ENCODE measurements at regions not wholly inside any gene's neighbourhood (a gene's known extent, or its start where the extent isn't known, plus 50 kb on each side); places are given as distances from the start of the nearest gene placed in this dataset.

- Histone ChIP-seq H3K36me3 (ENCODE audit: low read depth, missing control alignments) (no peaks in the 10 kb centered on the region), H3K27ac (no peak overlapping the region), H3K4me3 (no peak overlapping the region), H3K4me1 (peaks cover 15% of the 10 kb centered on the region), H3K27me3 (no peaks in the 10 kb centered on the region), H3K9me3 (no peaks in the 10 kb centered on the region)
- TF ChIP-seq, protein P1, sequence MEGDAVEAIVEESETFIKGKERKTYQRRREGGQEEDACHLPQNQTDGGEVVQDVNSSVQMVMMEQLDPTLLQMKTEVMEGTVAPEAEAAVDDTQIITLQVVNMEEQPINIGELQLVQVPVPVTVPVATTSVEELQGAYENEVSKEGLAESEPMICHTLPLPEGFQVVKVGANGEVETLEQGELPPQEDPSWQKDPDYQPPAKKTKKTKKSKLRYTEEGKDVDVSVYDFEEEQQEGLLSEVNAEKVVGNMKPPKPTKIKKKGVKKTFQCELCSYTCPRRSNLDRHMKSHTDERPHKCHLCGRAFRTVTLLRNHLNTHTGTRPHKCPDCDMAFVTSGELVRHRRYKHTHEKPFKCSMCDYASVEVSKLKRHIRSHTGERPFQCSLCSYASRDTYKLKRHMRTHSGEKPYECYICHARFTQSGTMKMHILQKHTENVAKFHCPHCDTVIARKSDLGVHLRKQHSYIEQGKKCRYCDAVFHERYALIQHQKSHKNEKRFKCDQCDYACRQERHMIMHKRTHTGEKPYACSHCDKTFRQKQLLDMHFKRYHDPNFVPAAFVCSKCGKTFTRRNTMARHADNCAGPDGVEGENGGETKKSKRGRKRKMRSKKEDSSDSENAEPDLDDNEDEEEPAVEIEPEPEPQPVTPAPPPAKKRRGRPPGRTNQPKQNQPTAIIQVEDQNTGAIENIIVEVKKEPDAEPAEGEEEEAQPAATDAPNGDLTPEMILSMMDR (IDR thresholded peaks at IDR 0.05) = no peak
- TF ChIP-seq POLR2A (IDR thresholded peaks at IDR 0.05) = no peak
- WGBS, 2 donors = 64 to 73% methylated on average over 2 of the region's 2 CpGs
- no peak for DNase-seq
- intact Hi-C loops (cut with DNase I; ENCODE audit: low total_unique reads) = no loop called here
Measured at GRCh38 chr2:21257621-21258020, 133.9 kb downstream of the TDRD15 start.

DNA sequence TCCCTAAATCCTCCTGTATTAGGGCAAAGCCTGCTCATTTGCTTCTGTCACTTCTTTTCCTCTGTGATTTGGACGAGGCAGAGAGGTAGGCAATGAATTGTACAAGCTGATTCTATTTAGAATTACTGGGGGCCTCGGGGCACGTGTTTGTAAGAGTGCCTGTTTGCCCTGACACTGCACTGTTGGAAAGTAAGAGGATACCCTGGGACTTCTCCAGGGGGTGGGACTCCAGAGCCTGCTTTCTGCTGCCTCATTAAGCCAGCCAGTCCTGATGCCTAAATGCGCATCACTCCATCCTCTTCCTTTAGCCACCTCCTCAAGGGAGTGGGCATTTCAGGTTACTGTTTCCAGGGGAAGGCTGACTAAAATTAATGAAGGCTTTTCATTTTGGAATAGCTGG lies 134.3 kb downstream of the TDRD15 start:
- TF ChIP-seq, protein P1 (IDR thresholded peaks at IDR 0.05) = no peak
- TF ChIP-seq POLR2A (IDR thresholded peaks at IDR 0.05) = no peak
- H3K36me3 ChIP-seq (ENCODE audit: low read depth, missing control alignments) = no peaks in the 10 kb centered on the region
- no peak overlapping the region for H3K4me3 ChIP-seq
- 70 to 78% methylated on average over 4 of the region's 4 CpGs for WGBS, 2 donors
- no peaks in the 10 kb centered on the region for H3K27me3 ChIP-seq
- H3K4me1 ChIP-seq = peaks cover 17% of the 10 kb centered on the region
- intact Hi-C loops (cut with DNase I; ENCODE audit: low total_unique reads) = no loop called here
- DNase-seq = no peak
- H3K27ac ChIP-seq = no peak overlapping the region
- no peaks in the 10 kb centered on the region for H3K9me3 ChIP-seq

- no peak overlapping the region for H3K27ac ChIP-seq
- peaks cover 24% of the 10 kb centered on the region for H3K4me1 ChIP-seq
- intact Hi-C loops (cut with DNase I; ENCODE audit: low total_unique reads) = no loop called here
- 84 to 92% methylated on average over 3 of the region's 3 CpGs for WGBS, 2 donors
- H3K27me3 ChIP-seq = no peaks in the 10 kb centered on the region
- TF ChIP-seq POLR2A (IDR thresholded peaks at IDR 0.05) = no peak
- no peaks in the 10 kb centered on the region for H3K36me3 ChIP-seq (ENCODE audit: low read depth, missing control alignments)
- no peaks in the 10 kb centered on the region for H3K9me3 ChIP-seq
- H3K4me3 ChIP-seq = no peak overlapping the region
- DNase-seq = no peak
Measured at GRCh38 chr2:21260311-21260710, 136.5 kb downstream of the TDRD15 start.

DNA sequence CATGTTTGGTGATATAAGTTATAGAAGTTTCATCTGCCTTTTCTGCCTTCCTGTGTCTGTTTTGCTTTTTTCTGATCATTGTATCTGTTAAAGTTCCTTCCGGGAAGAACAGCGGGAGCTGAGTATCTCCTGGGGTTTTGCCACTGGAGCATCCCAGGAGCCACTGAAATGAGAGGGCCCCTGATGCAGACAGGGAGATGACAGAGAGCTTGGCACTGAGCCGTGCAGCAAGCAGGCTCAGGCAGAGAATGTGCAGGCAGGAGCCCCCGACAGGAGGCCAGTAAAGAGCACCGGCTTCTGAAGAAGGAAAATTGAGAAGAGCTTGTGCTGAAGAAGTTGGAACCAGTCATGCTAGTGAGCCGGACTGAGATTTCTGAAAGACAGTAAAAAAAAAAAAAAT lies 137.8 kb downstream of the TDRD15 start:
- intact Hi-C loops (cut with DNase I; ENCODE audit: low total_unique reads) = no loop called here
- Histone ChIP-seq H3K36me3 (ENCODE audit: low read depth, missing control alignments) (no peaks in the 10 kb centered on the region), H3K9me3 (no peaks in the 10 kb centered on the region), H3K27me3 (no peaks in the 10 kb centered on the region), H3K4me3 (no peak overlapping the region), H3K4me1 (peaks cover 19% of the 10 kb centered on the region), H3K27ac (no peak overlapping the region)
- WGBS, 2 donors = 56 to 59% methylated on average over 6 of the region's 6 CpGs
- no peak for TF ChIP-seq POLR2A (IDR thresholded peaks at IDR 0.05)
- TF ChIP-seq, protein P1 (IDR thresholded peaks at IDR 0.05) = no peak
- no peak for DNase-seq

- H3K4me3 ChIP-seq = no peak overlapping the region
- no peak for DNase-seq
- peaks cover 23% of the 10 kb centered on the region for H3K4me1 ChIP-seq
- no peaks in the 10 kb centered on the region for H3K9me3 ChIP-seq
- H3K36me3 ChIP-seq (ENCODE audit: low read depth, missing control alignments) = no peaks in the 10 kb centered on the region
- intact Hi-C loops (cut with DNase I; ENCODE audit: low total_unique reads) = no loop called here
- H3K27ac ChIP-seq = peak overlapping the region in 1 of 2 donors; percentile 54
- H3K27me3 ChIP-seq = no peaks in the 10 kb centered on the region
- WGBS, 2 donors = 93 to 95% methylated on average over 2 of the region's 2 CpGs
- TF ChIP-seq POLR2A (IDR thresholded peaks at IDR 0.05) = no peak
- TF ChIP-seq, protein P1 (IDR thresholded peaks at IDR 0.05) = no peak
Measured at GRCh38 chr2:21262426-21262940, 138.7 kb downstream of the TDRD15 start.

Data from testis (tissue), 2 donors.